HG03280 (cell line): ENCODE measurements at regions not wholly inside any gene's neighbourhood (a gene's known extent, or its start where the extent isn't known, plus 50 kb on each side); places are given as distances from the start of the nearest gene placed in this dataset.
A peak's percentile ranks its signal among the peaks of the same experiment; 100 is the strongest.
"Not testable (repeated sequence)": the region's sequence is repeated elsewhere in the genome, so short reads cannot be mapped to it uniquely, and the experiment has no call there.

ENCODE experiments used
- ATAC-seq: cut with Tn5 transposase; IDR thresholded peaks from one replicate; pipeline ENCODE4 v1.9.1; 2021; ENCODE audit warnings: mild to moderate bottlenecking, moderate library complexity; ENCODE audit not compliant: unreplicated experiment

DNA sequence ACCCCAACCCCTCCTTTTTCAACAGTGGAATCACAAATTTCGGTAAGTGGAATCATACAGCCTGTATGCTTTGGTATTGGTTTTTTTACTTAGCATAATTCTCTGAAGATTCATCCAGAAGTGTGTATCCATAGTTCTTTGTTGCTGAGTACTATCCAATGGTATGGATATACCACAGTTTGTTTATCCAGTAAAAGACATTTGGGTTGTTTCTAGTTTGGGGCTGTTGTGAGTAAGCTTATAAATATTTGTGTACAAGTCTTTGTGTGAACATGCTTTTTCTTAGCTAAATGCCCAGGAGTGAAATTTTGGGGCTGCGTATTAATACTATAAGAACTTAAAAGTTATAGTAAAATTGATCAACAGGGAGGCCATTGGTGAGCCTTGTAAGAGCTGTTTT lies 57.5 kb upstream of the GC start:
- no peak for ATAC-seq

DNA sequence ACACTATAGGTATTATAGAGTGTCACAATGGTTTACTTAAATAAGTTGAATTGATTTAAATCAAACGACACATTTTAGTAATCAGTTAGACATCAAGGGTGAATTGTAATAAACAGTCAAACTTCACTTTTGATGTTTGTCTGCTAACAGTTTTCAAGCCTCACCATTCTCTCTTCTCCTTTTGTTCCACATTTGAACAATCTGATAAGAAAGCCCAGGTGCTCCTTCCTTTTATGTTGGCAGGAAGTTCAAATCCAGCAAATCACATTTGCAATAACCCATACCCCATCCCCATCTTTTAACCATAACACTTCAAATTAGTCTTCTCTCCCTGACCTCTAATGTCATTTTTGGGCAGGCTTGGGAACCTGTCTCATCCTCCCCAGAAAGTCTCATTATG lies 63.4 kb upstream of the GC start:
- no peak for ATAC-seq

DNA sequence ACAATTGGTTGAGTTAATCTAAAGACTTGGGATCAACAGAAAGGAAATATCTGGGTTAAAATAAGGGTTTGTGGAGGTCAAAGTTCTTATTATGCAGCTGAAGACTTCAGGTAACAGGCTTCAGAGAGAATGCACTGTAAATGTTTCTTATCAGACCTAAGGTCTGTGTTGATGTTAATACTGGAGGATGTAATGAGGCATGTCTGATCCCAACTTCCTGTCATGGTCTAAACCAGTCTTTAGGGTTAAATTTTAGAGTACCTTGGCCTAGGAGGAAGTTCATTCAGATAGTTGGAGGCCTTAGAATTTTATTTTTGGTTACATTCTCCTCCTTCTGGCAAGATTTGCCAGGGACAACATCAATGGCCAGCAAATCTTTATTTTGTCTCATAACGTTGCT lies 72.1 kb upstream of the GC start:
- no peak for ATAC-seq

DNA sequence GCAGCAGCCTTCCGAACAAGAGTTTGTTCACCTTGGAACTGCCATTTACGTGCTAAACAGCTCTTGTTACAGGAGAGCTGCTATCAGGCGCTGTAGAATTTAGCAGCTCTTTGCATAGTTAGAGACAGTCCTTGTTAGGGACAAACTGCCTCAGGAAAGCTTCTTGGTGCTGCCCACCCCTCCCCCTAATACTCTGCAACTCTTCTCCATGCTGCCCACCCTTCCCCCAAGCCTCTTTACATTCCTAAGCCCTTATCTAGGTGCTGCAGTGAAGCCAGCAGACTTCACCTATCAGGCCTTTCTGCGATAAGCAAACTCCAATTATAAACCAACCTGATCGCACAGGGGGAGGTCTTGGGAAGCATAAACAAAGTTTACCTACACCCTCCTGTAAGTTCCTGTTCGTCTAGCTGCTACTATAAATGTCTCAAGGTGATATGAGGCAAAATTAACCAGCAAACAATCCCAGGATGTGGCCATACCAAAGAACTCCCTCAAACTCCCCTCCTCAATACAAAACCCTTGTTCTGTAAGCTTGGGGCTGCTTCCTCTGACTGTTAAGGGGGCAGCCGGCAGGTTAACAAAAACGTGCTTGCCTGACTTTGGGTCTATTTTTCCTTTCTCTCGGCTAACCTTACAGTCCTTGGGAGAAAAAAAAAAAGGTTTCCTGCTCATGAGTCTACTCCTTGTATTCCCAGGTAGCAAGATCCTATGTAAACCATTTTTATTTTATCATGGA lies 74.0 kb upstream of the GC start:
- no peak for ATAC-seq

DNA sequence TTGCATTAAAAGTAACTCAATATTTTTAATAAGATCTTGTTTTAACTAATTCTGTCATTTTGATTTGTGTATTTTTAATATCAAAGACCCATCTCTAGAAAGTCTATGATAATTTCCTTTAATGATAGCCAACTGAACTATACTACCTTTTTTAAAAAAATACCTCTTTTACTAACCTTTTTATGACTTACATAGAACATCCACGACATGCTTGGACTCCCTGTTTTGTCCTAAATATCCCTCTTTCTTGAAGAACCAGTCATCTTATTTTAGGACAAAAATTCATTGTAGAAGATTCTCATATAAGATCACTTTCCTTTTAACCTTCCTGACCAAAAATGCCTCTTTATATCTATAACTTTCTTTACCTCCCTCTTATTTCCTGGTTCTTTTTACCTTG lies 76.8 kb upstream of the GC start:
- ATAC-seq: no peak

GRCh38 chr4:71862315-71862714 lies 78.4 kb upstream of the GC start:
- ATAC-seq: no peak

DNA sequence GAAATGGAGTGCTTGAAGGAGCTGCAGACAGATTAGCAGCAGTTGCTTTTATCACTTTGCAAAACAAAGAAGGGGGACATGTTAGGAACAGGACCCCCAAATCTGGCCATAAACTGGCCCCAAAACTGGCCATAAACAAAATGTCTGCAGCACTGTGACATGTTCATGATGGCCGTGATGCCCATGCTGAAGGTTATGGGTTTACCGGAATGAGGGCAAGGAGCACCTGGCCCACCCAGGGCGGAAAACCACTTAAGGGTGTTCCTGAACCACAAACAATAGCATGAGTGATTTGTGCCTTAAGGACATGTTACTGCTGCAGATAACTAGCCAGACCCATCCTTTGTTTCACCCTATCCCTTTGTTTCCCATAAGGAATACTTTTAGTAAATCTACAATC lies 79.6 kb upstream of the GC start:
- ATAC-seq: no peak

GRCh38 chr4:71864380-71864779 lies 80.5 kb upstream of the GC start:
- ATAC-seq: no peak

DNA sequence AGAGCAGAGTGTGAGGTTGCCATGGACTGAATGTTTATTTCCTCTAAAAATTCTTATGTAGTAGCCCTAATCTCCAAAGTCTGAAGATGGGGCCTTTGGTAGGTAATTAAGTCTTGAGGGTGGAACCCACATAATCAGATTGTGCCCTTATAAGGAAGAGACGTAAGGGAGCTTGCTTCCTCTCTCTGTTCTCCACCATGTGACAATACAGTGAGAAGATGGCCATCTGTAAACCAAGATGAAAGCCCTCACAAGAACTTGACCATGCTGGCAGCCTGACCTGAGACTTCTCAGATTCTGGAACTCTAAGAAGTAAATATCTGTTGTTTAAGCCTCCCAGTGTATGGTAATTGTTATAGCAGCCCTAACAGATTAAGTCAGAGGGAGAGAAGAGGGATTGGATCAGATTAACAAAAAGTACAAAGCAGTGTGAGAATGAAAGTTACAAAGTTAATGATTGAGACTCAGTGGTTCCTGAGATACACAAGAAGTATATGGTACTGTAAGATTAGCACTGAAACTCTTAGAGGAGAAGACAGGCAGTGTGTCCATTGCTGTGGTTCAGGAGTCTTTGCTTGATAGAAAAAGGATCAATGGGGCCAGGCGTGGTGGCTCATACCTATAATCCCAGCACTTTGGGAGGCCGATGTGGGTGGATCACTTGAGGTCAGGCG lies 82.5 kb upstream of the GC start:
- no peak for ATAC-seq

GRCh38 chr4:71867598-71867997 lies 83.7 kb upstream of the GC start:
- no peak for ATAC-seq

DNA sequence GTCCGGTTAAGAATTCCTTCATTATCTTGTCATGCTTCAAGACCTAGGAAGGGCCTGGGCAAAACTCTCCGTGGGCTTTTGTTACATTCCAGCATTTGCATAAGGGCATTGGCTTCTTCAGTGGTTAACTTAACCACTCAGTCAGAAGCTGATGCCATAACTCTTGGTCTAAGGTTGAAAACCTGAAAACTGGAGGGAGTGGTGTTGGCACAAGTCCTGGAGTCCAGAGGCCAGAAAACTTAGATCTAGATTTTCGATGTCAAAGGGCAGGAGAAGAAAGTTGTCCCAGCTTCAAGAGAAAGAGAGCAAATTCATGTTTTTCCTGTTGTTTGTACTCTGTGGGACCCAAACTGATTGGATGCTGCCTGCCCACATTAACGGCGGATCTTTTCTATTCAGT lies 86.6 kb upstream of the GC start:
- no peak for ATAC-seq

DNA sequence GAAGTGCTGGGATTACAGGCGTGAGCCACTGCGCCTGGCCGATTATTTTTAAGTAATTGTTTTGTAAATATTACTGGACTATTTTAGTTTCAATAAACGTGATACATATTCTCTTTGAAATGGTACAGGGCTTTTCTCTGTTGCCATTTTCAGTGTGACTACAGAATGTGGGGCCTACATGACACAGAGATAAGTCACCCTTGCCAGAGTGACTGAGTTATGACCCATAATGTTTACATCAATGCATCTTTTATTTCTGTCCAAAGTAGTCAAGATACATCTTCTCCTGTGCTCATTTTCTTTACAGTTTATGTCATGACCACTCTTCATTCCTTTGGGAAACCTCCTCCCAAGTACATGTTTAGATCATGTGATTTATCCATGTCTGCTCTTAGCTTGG lies 88.3 kb upstream of the GC start:
- ATAC-seq: no peak

DNA sequence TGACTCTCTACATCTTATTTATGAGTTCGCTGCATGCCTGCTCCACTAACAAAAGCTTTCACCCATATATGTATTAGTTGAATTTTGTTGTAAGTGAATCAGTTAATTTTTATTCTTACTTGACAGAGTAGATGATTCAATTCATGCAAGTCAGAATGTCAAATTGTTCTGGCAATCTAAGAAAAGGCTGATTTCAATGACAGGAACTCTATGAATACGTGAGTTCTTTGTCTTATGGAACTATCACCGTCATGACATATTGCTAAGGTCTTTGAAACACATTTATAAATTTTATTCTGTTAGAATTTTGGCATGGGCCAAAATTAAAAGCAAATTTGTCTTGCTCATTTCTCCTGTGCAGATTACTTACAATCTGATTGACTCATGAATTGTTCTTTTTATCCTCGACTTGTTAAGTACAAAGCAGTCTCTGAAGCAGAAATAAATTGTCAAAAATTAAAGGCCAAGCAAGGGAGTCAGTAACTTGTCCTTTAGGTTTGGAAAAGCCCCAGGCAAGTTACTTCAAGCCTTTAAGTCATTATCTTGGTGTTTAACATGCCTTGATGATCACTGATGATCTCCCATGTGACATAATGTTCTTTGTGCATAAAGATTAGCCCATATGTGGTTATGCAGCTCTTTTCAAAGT lies 89.0 kb upstream of the GC start:
- ATAC-seq: no peak

GRCh38 chr4:71878376-71878775 lies 94.5 kb upstream of the GC start:
- no peak for ATAC-seq

- no peak for ATAC-seq
Observed at GRCh38 chr4:71882113-71882841, 98.4 kb upstream of the GC start.

DNA sequence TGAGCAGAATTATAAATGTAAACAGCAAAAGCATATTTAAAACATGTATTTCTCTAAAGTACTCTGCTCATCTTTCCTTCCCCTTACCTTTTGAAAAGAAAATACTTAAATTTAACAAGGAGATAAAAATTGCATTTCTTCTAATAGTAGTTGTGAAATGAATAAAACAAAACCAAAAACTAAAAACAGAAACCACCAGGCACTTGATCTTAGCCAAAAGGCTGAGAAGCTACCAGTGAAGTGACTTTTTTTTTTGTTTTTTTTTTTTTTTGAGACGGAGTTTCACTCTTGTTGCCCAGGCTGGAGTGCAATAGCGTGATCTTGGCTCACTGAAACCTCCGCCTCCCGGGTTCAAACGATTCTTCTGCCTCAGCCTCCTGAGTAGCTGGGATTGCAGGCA lies 116.5 kb upstream of the GC start:
- not testable (repeated sequence) for ATAC-seq

GRCh38 chr4:71905594-71905993 lies 121.7 kb upstream of the GC start:
- not testable (repeated sequence) for ATAC-seq

- no peak for ATAC-seq
Observed at GRCh38 chr4:71906096-71906495, 122.2 kb upstream of the GC start.

- no peak for ATAC-seq
Observed at GRCh38 chr4:71907071-71907470, 123.2 kb upstream of the GC start.

- ATAC-seq: peak; percentile 64
Observed at GRCh38 chr4:71907782-71908181, 123.9 kb upstream of the GC start.

DNA sequence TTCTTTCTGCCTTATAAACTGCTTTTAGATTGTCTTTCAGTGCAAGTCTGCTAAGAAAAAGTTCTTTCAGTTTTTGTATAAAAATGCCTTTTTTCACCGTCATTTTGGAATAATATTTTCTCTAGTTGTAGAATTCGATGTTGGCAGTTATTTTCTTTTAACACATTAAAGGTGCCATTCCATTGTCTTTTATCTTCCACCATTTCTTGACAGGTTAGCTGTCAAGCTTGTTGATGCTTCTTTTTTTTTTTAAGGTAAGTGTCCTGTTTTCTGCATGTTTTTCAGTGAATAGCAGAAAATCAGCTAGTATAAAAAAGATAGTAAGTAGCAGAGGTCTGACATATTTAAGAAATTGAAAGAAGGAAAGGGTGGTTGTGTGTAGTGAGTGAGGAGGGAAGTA lies 118.5 kb upstream of the NPFFR2 start:
- ATAC-seq: no peak

GRCh38 chr4:71923070-71923469 lies 108.7 kb upstream of the NPFFR2 start:
- no peak for ATAC-seq
